Chondrocyte (in vitro differentiated cells): ENCODE measurements at regions not wholly inside any gene's neighbourhood (a gene's known extent, or its start where the extent isn't known, plus 50 kb on each side); places are given as distances from the start of the nearest gene placed in this dataset.

Experiments
- DNase-seq: peaks from one replicate; pipeline ENCODE4 v3.0.0; 2021; ENCODE audit warnings: mixed read lengths, low spot score
- H3K27ac Mint-ChIP-seq: one replicate; pipeline ENCODE4 v1.8.0; 2021; ENCODE audit warnings: mild to moderate bottlenecking, moderate library complexity, mixed read lengths; ENCODE audit not compliant: unreplicated experiment
- H3K27me3 Mint-ChIP-seq: 2 replicates; pipeline ENCODE4 v1.8.0; 2021; ENCODE audit warnings: low read depth, mixed read lengths
- H3K36me3 Mint-ChIP-seq: 2 replicates; pipeline ENCODE4 v1.8.0; 2021; ENCODE audit warnings: low read depth, mixed read lengths
- H3K4me1 Mint-ChIP-seq: 2 replicates; pipeline ENCODE4 v1.8.0; 2021; ENCODE audit warnings: low read depth, mild to moderate bottlenecking, mixed read lengths
- H3K4me3 Mint-ChIP-seq: one replicate; pipeline ENCODE4 v1.8.0; 2021; ENCODE audit warnings: mild to moderate bottlenecking, moderate library complexity, mixed read lengths; ENCODE audit not compliant: unreplicated experiment
- H3K9me3 Mint-ChIP-seq: 2 replicates; pipeline ENCODE4 v1.8.0; 2021; ENCODE audit warnings: low read depth, mixed read lengths
- TF ChIP-seq, protein P1 (sequence below): fragments of 200-600 bp; sonication (generic); IDR thresholded peaks from 2 replicates; pipeline ENCODE4 v1.5.0; 2021; ENCODE audit warnings: antibody characterized with exemption, mild to moderate bottlenecking, moderate library complexity

DNA sequence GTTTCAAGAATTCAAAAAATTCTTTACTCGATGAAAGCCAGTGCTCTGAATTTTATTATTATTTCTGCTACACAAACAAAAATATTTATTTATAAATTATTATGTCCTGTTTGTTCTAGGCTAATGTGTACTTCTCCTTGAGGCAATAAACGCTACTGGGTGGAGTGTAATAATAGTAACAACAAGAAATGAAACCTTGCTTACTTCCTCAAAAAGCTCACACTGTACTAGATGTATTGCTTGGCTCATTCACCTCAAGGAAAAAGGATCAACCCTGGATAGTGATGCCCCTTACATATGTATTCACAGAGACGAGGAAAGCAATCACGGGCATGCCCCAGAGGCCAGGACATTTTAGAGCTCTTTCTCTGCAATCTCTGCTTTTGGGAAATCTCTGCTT is 685.6 kb upstream of the NXPH2 start:
- H3K36me3 Mint-ChIP-seq, result no peaks in the 10 kb centered on the region
- TF ChIP-seq, protein P1, sequence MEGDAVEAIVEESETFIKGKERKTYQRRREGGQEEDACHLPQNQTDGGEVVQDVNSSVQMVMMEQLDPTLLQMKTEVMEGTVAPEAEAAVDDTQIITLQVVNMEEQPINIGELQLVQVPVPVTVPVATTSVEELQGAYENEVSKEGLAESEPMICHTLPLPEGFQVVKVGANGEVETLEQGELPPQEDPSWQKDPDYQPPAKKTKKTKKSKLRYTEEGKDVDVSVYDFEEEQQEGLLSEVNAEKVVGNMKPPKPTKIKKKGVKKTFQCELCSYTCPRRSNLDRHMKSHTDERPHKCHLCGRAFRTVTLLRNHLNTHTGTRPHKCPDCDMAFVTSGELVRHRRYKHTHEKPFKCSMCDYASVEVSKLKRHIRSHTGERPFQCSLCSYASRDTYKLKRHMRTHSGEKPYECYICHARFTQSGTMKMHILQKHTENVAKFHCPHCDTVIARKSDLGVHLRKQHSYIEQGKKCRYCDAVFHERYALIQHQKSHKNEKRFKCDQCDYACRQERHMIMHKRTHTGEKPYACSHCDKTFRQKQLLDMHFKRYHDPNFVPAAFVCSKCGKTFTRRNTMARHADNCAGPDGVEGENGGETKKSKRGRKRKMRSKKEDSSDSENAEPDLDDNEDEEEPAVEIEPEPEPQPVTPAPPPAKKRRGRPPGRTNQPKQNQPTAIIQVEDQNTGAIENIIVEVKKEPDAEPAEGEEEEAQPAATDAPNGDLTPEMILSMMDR, result no peak
- no peak overlapping the region for H3K27ac Mint-ChIP-seq
- no peak overlapping the region for H3K4me3 Mint-ChIP-seq
- no peak for DNase-seq
- peaks cover 10% of the 10 kb centered on the region for H3K27me3 Mint-ChIP-seq
- no peaks in the 10 kb centered on the region for H3K9me3 Mint-ChIP-seq
- H3K4me1 Mint-ChIP-seq, result no peaks in the 10 kb centered on the region

DNA sequence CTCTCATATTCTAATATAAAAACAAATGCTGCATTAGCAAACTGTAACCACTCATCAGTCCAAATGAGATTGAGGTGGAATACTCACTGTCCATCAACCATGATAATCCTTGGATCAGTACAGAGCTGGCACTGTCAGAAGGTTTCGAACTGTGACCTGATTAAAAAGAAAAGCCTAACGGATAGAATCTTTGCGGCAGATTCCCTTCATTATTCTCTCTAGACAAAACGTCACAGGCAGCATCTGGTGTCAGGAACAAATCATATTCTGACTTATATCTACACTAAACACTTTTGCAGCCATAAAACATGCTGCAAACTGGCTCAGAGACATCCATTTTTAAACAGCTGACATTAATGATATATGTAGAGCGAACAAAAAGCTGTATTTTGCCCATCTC is 677.7 kb upstream of the NXPH2 start:
- no peak overlapping the region for H3K4me3 Mint-ChIP-seq
- H3K27me3 Mint-ChIP-seq, result peaks cover 6% of the 10 kb centered on the region
- no peak overlapping the region for H3K27ac Mint-ChIP-seq
- peaks cover 24% of the 10 kb centered on the region for H3K9me3 Mint-ChIP-seq
- no peak for DNase-seq
- no peaks in the 10 kb centered on the region for H3K4me1 Mint-ChIP-seq
- TF ChIP-seq, protein P1, result no peak
- no peaks in the 10 kb centered on the region for H3K36me3 Mint-ChIP-seq

DNA sequence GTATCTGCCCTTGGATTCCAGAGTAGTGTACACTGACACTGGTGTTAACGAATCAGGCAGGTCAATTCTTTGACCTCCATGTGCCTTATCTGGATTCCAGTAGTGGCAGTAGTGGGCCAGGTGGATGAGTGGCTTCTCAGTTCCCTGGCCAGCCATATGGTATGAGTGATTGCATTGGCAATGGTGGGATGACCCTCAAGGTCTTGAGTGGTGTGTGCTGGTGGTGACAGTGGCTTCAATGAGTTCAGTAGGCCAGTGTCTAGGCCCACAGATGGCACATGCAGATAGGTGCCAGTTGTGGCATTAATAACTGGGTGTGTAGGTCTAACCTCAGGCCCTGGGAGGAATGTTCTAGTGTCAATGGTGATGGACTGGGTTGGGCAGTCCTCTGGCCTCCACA is 674.1 kb upstream of the NXPH2 start:
- DNase-seq, result no peak
- Mint-ChIP-seq H3K4me3 (no peak overlapping the region), H3K4me1 (no peaks in the 10 kb centered on the region), H3K27me3 (no peaks in the 10 kb centered on the region), H3K9me3 (peaks cover 37% of the 10 kb centered on the region), H3K36me3 (no peaks in the 10 kb centered on the region), H3K27ac (no peak overlapping the region)
- TF ChIP-seq, protein P1, result no peak

DNA sequence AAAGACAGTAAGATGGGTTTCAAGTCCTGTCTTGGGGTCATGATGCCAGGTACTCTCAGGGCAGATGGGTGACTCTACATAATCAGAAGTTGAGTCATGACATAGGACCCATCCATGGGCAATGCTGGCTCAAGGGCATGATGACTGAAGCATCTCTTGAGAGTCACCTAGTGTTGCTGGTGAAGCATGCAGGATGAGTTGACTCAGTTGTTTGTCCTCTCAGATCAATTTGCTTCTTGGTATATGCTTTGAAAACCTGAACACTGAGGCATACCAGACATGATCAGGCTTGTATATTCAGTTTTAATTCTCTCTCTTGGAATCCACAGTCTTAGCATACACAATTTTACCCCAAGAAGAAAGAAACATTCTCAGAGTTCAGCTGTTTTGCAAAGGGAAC is 658.9 kb upstream of the NXPH2 start:
- peaks cover 3% of the 10 kb centered on the region for H3K9me3 Mint-ChIP-seq
- H3K27me3 Mint-ChIP-seq, result peaks cover 12% of the 10 kb centered on the region
- H3K27ac Mint-ChIP-seq, result no peak overlapping the region
- no peaks in the 10 kb centered on the region for H3K4me1 Mint-ChIP-seq
- no peak overlapping the region for H3K4me3 Mint-ChIP-seq
- DNase-seq, result no peak
- H3K36me3 Mint-ChIP-seq, result no peaks in the 10 kb centered on the region
- TF ChIP-seq, protein P1, result no peak

DNA sequence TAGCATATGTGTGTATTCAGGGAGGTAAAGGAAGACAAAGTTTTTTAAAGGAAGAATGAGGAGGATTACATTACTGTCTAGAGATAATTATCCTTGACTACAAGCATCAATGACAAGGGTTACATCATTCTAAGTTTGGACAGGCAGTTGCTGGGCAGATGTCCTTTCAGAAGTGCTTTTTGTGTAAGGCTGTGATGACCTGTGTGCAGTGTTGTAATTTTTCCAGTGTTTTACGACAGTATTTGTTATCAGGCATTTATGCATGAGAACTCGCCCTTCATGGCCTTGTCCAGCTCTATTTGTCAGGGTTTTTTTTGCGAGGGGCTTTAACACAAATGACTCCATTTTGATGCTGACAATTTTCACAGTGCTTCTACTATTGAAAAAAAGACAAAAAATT is 658.3 kb upstream of the NXPH2 start:
- TF ChIP-seq, protein P1, result no peak
- no peak for DNase-seq
- Mint-ChIP-seq H3K4me1 (no peaks in the 10 kb centered on the region), H3K4me3 (no peak overlapping the region), H3K27ac (no peak overlapping the region), H3K9me3 (no peaks in the 10 kb centered on the region), H3K36me3 (no peaks in the 10 kb centered on the region), H3K27me3 (peaks cover 10% of the 10 kb centered on the region)
